Heart left ventricle (tissue), 16 donors: ENCODE measurements at regions not wholly inside any gene's neighbourhood (a gene's known extent, or its start where the extent isn't known, plus 50 kb on each side); places are given as distances from the start of the nearest gene placed in this dataset.

Experiments used
- ATAC-seq, 4 donors: fragments of 200-7000 bp; cut with Tn5 transposase; one replicate each; pipeline ENCODE4 v1.9.1; 2020 to 2022; ENCODE audit warnings: moderate library complexity in 4 of 4, mild to moderate bottlenecking in 3 of 4, moderate number of reproducible peaks in 1 of 4
- DNase-seq, 5 donors: peaks; one replicate each; pipeline ENCODE4 v3.0.0-alpha.2; 2020
- H3K27ac ChIP-seq, 12 donors: fragments of 200-600 bp; sonication (generic) in 4 of 12; one replicate each; pipeline versions ENCODE4 v1.5.0 to v1.8.0; 2016 to 2022; ENCODE audit warnings: mild to moderate bottlenecking in 2 of 12
- H3K27me3 ChIP-seq, 9 donors: fragments of 200-600 bp; sonication (generic) in 2 of 9; one replicate each; pipeline versions ENCODE4 v1.5.1 to v1.8.0; 2016 to 2022; ENCODE audit warnings: mild to moderate bottlenecking in 3 of 9
- H3K36me3 ChIP-seq, 9 donors: fragments of 200-600 bp; sonication (generic) in 2 of 9; one replicate each; pipeline versions ENCODE4 v1.5.0 to v1.8.0; 2018 to 2022; ENCODE audit warnings: mild to moderate bottlenecking in 2 of 9
- H3K4me1 ChIP-seq, 12 donors: fragments of 200-600 bp; sonication (generic) in 4 of 12; one replicate each; pipeline versions ENCODE4 v1.5.0 to v1.8.0; 2016 to 2022; ENCODE audit warnings: mild to moderate bottlenecking in 3 of 12
- H3K4me3 ChIP-seq, 12 donors: fragments of 200-600 bp; sonication (generic) in 4 of 12; one replicate each; pipeline versions ENCODE4 v1.5.0 to v1.8.0; 2017 to 2022; ENCODE audit warnings: mild to moderate bottlenecking in 9 of 12, moderate library complexity in 4 of 12
- H3K9me3 ChIP-seq, 12 donors: fragments of 200-600 bp; sonication (generic) in 4 of 12; one replicate each; pipeline versions ENCODE4 v1.5.0 to v1.8.0; 2016 to 2022; ENCODE audit warnings: mild to moderate bottlenecking in 1 of 12
- POLR2A ChIP-seq, 2 donors: fragments of 450-650 bp; IDR thresholded peaks; one replicate each; pipeline ENCODE4 v1.6.1; 2017; ENCODE audit warnings: antibody characterized with exemption in 2 of 2, mild to moderate bottlenecking in 2 of 2, moderate library complexity in 2 of 2
- WGBS, 4 donors: extraction: QIAGEN DNeasy Blood & Tissue Kit in 2 of 4; methylation state at CpG; one replicate each; pipeline versions ENCODE4 v1.1.5 to v1.1.7; 2013 to 2018; 5-methylcytosine and 5-hydroxymethylcytosine counted together
- intact Hi-C, 10 donors: fragments of 100-400 bp; cut with DNase I; formaldehyde crosslinking; loops; one replicate each; pipeline versions ENCODE4 v1.11.1 to v1.14.2; 2022
- TF ChIP-seq, protein P1 (sequence below), 12 donors: fragments of 200-600 bp; sonication (generic) in 4 of 12; IDR thresholded peaks; one replicate each; pipeline versions ENCODE4 v1.5.0 to v1.8.0; 2018 to 2022; ENCODE audit warnings: antibody characterized with exemption in 12 of 12, mild to moderate bottlenecking in 5 of 12
- donor health status: ischemic (EF 13 %, LVEDD 7.1; RV severe dilation, severe dysfunction).
- donor health status: healthy with polysubstance abuse.
- donor health status: DM: no; HTN: yes; CAD: no.
- donor health status: DM: no; HTN: no; CAD: no.
- donor health status: ischemic (EF 25% LVEDD 6.9; RV normal size, moderate dysfunction).
- donor health status: ischemic (EF 25% LVEDD 5.7; RV mildly dilated, moderate dysfunction).
- donor health status: healthy.
- donor health status: DM: yes; HTN: yes; CAD: no.
- donor health status: ischemic (EF 35%, LVEDD 5.7; RV mildly dilated, moderate dysfunction).
- donor health status: nonischemic (EF 11% LVEDD 7.7; RV severe dilation, severe dysfunction).
- donor health status: DM: yes; HTN: yes; CAD: no.
- donor health status: PGD.
- donor health status: ischemic (EF 29% LVEDD 5.4; RV normal size, mild dysfunction).
- donor health status: nonischemic (EF 23%, LVEDD 6.1; RV moderate dilation, normal function).

DNA sequence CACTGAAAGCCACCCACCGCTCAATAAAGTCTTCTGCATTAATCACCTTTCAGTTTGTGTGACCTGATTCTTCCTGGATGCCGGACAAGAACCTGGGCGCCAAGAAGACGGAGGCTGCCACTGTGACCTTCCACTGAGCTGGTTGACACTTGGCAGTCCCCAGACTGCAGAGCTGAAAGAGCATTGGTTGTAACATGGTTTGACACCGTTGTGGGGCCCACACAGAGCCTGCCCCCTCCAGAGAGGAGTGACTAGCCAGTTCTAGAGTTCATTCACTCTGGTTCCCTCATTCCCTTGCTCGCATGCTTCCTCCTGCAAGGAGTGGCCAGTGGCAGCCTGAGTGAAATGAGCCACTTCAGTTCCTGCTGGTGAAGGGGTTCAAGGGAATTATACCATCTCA lies 86.2 kb upstream of the ANXA1 start:
- TF ChIP-seq, protein P1, sequence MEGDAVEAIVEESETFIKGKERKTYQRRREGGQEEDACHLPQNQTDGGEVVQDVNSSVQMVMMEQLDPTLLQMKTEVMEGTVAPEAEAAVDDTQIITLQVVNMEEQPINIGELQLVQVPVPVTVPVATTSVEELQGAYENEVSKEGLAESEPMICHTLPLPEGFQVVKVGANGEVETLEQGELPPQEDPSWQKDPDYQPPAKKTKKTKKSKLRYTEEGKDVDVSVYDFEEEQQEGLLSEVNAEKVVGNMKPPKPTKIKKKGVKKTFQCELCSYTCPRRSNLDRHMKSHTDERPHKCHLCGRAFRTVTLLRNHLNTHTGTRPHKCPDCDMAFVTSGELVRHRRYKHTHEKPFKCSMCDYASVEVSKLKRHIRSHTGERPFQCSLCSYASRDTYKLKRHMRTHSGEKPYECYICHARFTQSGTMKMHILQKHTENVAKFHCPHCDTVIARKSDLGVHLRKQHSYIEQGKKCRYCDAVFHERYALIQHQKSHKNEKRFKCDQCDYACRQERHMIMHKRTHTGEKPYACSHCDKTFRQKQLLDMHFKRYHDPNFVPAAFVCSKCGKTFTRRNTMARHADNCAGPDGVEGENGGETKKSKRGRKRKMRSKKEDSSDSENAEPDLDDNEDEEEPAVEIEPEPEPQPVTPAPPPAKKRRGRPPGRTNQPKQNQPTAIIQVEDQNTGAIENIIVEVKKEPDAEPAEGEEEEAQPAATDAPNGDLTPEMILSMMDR (IDR thresholded peaks at IDR 0.05) = no peak
- no peak for TF ChIP-seq POLR2A (IDR thresholded peaks at IDR 0.05)
- no peak for ATAC-seq
- H3K27ac ChIP-seq = no peak overlapping the region
- peak in 1 of 5 donors; percentile 46 for DNase-seq
- no peaks in the 10 kb centered on the region for H3K4me1 ChIP-seq
- intact Hi-C loops = loop anchor here in 1 of 10 donors (5.0 kb wide), 1 partner anchor 953 kb away; no protein-coding TSS in a partner anchor
- H3K9me3 ChIP-seq = no peaks in the 10 kb centered on the region
- no peaks in the 10 kb centered on the region for H3K36me3 ChIP-seq
- 89 to 94% (median 91%) methylated on average over 6 of the region's 6 CpGs for WGBS, 4 donors
- H3K4me3 ChIP-seq = no peak overlapping the region
- no peaks in the 10 kb centered on the region for H3K27me3 ChIP-seq

DNA sequence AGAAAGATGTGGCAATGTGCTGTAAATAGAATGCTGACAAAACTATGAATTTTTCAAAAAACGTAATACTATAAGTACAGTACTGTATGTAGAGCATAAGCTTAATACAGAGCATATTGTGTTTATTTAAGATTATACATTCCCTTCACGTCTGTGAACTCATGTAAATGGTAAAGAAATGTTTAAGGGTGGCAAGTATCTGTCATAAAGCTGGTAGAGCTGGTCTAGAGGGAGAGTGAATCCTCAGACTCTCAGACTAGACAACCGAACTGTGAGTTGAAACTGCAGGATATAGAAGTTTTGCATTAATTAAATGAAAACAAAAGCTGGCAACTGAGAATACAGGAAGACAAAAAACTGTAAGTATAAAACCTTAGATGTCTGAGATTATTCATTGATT lies 87.3 kb upstream of the ANXA1 start:
- Histone ChIP-seq H3K36me3 (no peaks in the 10 kb centered on the region), H3K4me1 (no peaks in the 10 kb centered on the region), H3K27me3 (no peaks in the 10 kb centered on the region), H3K27ac (no peak overlapping the region), H3K9me3 (no peaks in the 10 kb centered on the region), H3K4me3 (no peak overlapping the region)
- no peak for TF ChIP-seq POLR2A (IDR thresholded peaks at IDR 0.05)
- TF ChIP-seq, protein P1 (IDR thresholded peaks at IDR 0.05) = no peak
- DNase-seq (no peak), ATAC-seq (no peak)
- intact Hi-C loops = no loop called here
- 70 to 81% (median 75%) methylated on average over 3 of the region's 3 CpGs for whole genome bisulfite sequencing, 4 donors

DNA sequence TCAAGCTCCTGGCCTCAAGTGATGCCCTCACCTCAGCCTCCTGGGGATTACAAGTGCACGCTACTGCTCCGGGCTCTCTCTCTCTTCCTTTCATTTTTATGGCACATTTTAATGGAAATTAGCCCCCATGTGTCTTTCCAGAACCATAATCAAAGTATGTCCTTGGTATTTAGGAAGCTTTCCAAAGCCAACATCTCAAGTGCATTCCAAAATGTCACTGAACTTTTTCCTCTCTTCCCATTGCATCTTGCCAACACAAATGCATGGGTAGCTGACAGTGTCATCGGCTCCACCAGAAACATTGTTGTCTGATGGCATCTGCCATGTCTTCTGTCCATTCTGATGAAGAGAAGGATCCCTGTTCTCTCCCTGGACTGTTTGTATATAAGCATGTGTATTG lies 90.5 kb upstream of the ANXA1 start:
- no peak overlapping the region for H3K27ac ChIP-seq
- 75 to 85% (median 78%) methylated on average over 3 of the region's 3 CpGs for WGBS, 4 donors
- no peak for DNase-seq
- no peaks in the 10 kb centered on the region for H3K4me1 ChIP-seq
- no peak for TF ChIP-seq POLR2A (IDR thresholded peaks at IDR 0.05)
- TF ChIP-seq, protein P1 (IDR thresholded peaks at IDR 0.05) = no peak
- intact Hi-C loops = no loop called here
- no peaks in the 10 kb centered on the region for H3K9me3 ChIP-seq
- no peak overlapping the region for H3K4me3 ChIP-seq
- no peak for ATAC-seq
- no peaks in the 10 kb centered on the region for H3K27me3 ChIP-seq
- H3K36me3 ChIP-seq = no peaks in the 10 kb centered on the region

DNA sequence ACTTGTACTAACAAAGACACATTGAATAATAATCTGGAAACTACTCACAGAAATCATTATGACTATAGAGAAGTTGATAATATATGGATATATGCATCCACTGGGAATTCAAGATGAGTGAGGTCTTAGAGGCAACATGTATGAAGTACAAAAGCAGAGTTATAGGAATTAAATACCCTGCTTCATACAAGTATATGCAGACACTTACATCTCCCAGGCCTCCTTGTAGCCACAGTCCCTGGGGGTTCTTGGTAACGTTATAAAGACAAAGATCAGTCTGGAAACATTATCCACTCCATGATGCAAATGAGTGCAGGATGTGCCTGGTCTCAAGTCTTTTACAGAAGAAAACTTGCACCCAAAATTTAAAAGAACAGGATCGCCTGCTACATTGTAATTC lies 92.4 kb upstream of the ANXA1 start:
- H3K27ac ChIP-seq = no peak overlapping the region
- WGBS, 4 donors = 45 to 67% (median 57%) methylated on average over 2 of the region's 2 CpGs
- intact Hi-C loops = no loop called here
- H3K4me3 ChIP-seq = peak overlapping the region in 1 of 12 donors; percentile 2
- H3K27me3 ChIP-seq = no peaks in the 10 kb centered on the region
- no peaks in the 10 kb centered on the region for H3K4me1 ChIP-seq
- no peak for ATAC-seq
- no peaks in the 10 kb centered on the region for H3K36me3 ChIP-seq
- no peak for TF ChIP-seq POLR2A (IDR thresholded peaks at IDR 0.05)
- TF ChIP-seq, protein P1 (IDR thresholded peaks at IDR 0.05) = no peak
- no peak for DNase-seq
- no peaks in the 10 kb centered on the region for H3K9me3 ChIP-seq
